Mesenchymal stem cell (in vitro differentiated cells and primary cell): ENCODE measurements at regions not wholly inside any gene's neighbourhood (a gene's known extent, or its start where the extent isn't known, plus 50 kb on each side); places are given as distances from the start of the nearest gene placed in this dataset.
A peak's percentile ranks its signal among the peaks of the same experiment; 100 is the strongest.

Experiments used
- DNase-seq: peaks from one replicate; pipeline ENCODE4 v3.0.0-alpha.2; 2013
- H2AFZ ChIP-seq: one replicate; pipeline ENCODE4 v1.6.1; 2013; ENCODE audit warnings: low read depth, mild to moderate bottlenecking, control low read depth, inconsistent platforms, low read length, moderate library complexity
- H2AK5ac ChIP-seq: 2 replicates; pipeline ENCODE4 v1.6.1; 2013; ENCODE audit warnings: low read length, moderate library complexity, mild to moderate bottlenecking, inconsistent platforms; ENCODE audit not compliant: severe bottlenecking
- H2BK120ac ChIP-seq: one replicate; pipeline ENCODE4 v1.6.1; 2013; ENCODE audit warnings: low read depth, mild to moderate bottlenecking, inconsistent platforms, low read length, moderate library complexity
- H2BK12ac ChIP-seq, 2 experiments: one replicate each; pipeline ENCODE4 v1.6.1; 2013; ENCODE audit warnings: inconsistent platforms in 2 of 2, low read length in 2 of 2, mild to moderate bottlenecking in 2 of 2, moderate library complexity in 2 of 2, control low read depth in 1 of 2
- H2BK15ac ChIP-seq: one replicate; pipeline ENCODE4 v1.6.1; 2013; ENCODE audit warnings: mild to moderate bottlenecking, low read depth, inconsistent platforms; ENCODE audit not compliant: poor library complexity, severe bottlenecking
- H2BK5ac ChIP-seq: 2 replicates; pipeline ENCODE4 v1.6.1; 2013; ENCODE audit warnings: low read depth, mild to moderate bottlenecking, low read length, control low read depth, inconsistent platforms; ENCODE audit not compliant: poor library complexity, severe bottlenecking
- H3K14ac ChIP-seq, 2 experiments: one replicate each; pipeline ENCODE4 v1.6.1; 2013; ENCODE audit warnings: inconsistent platforms in 2 of 2, low read length in 2 of 2, control low read depth in 1 of 2, mild to moderate bottlenecking in 1 of 2, moderate library complexity in 1 of 2
- H3K18ac ChIP-seq, 2 experiments: one replicate each; pipeline ENCODE4 v1.6.1; 2013; ENCODE audit warnings: inconsistent platforms in 2 of 2, low read length in 2 of 2, control low read depth in 1 of 2, low read depth in 1 of 2, mild to moderate bottlenecking in 1 of 2
- H3K23ac ChIP-seq, 2 experiments: one replicate each; pipeline ENCODE4 v1.6.1; 2013; ENCODE audit warnings: inconsistent platforms in 2 of 2, low read length in 2 of 2, mild to moderate bottlenecking in 2 of 2, moderate library complexity in 2 of 2, control low read depth in 1 of 2
- H3K27ac ChIP-seq: 2 replicates; pipeline ENCODE4 v1.5.1; 2013; ENCODE audit warnings: mild to moderate bottlenecking, moderate library complexity, low read length, control low read depth, inconsistent platforms; ENCODE audit not compliant: poor library complexity, severe bottlenecking
- H3K27me3 ChIP-seq, 2 experiments: 2 replicates each; pipeline versions ENCODE4 v1.6.1 to v1.7.0; 2013; ENCODE audit warnings: low read length in 2 of 2, mild to moderate bottlenecking in 2 of 2, moderate library complexity in 2 of 2, control low read depth in 1 of 2, inconsistent platforms in 1 of 2; ENCODE audit not compliant: control insufficient read depth in 1 of 2, insufficient read depth in 1 of 2
- H3K36me3 ChIP-seq, 2 experiments: 2 replicates each; pipeline versions ENCODE4 v1.6.1 to v1.7.0; 2013; ENCODE audit warnings: low read length in 2 of 2, control low read depth in 1 of 2, inconsistent platforms in 1 of 2, low read depth in 1 of 2, mild to moderate bottlenecking in 1 of 2; ENCODE audit not compliant: insufficient read depth in 2 of 2, control insufficient read depth in 1 of 2
- H3K4ac ChIP-seq, 2 experiments: one replicate each; pipeline ENCODE4 v1.6.1; 2013; ENCODE audit warnings: inconsistent platforms in 2 of 2, low read length in 2 of 2, mild to moderate bottlenecking in 2 of 2, moderate library complexity in 2 of 2, control low read depth in 1 of 2, low read depth in 1 of 2
- H3K4me1 ChIP-seq: 2 replicates; pipeline ENCODE4 v1.6.1; 2013; ENCODE audit warnings: low read depth, low read length, control low read depth; ENCODE audit not compliant: control insufficient read depth, insufficient read depth
- H3K4me2 ChIP-seq: 2 replicates; pipeline ENCODE4 v1.6.1; 2013; ENCODE audit warnings: low read length, mild to moderate bottlenecking, inconsistent platforms; ENCODE audit not compliant: poor library complexity, severe bottlenecking
- H3K4me3 ChIP-seq, 2 experiments: 2 replicates each; pipeline versions ENCODE4 v1.5.1 to v1.7.0; 2013; ENCODE audit warnings: low read length in 2 of 2, mild to moderate bottlenecking in 2 of 2, control low read depth in 1 of 2, low read depth in 1 of 2; ENCODE audit not compliant: insufficient read depth in 1 of 2
- H3K79me1 ChIP-seq: replicated peaks from 2 replicates; pipeline ENCODE4 v1.6.1; 2013; ENCODE audit warnings: mild to moderate bottlenecking, control low read depth, low read length, inconsistent platforms; ENCODE audit not compliant: poor library complexity, severe bottlenecking
- H3K9ac ChIP-seq: 2 replicates; pipeline ENCODE4 v1.7.0; 2013; ENCODE audit warnings: mild to moderate bottlenecking, low read length, moderate library complexity
- H3K9me3 ChIP-seq: 2 replicates; pipeline ENCODE4 v1.7.0; 2013; ENCODE audit warnings: mild to moderate bottlenecking, low read length; ENCODE audit not compliant: control insufficient read depth
- H4K8ac ChIP-seq: one replicate; pipeline ENCODE4 v1.6.1; 2013; ENCODE audit warnings: inconsistent platforms, mild to moderate bottlenecking, low read length, moderate library complexity
- H4K91ac ChIP-seq: one replicate; pipeline ENCODE4 v1.6.1; 2013; ENCODE audit warnings: mild to moderate bottlenecking, low read length, inconsistent platforms
- WGBS: methylation state at CpG from one replicate; pipeline ENCODE4 v1.1.7; 2013; ENCODE audit warnings: mixed read lengths; 5-methylcytosine and 5-hydroxymethylcytosine counted together

DNA sequence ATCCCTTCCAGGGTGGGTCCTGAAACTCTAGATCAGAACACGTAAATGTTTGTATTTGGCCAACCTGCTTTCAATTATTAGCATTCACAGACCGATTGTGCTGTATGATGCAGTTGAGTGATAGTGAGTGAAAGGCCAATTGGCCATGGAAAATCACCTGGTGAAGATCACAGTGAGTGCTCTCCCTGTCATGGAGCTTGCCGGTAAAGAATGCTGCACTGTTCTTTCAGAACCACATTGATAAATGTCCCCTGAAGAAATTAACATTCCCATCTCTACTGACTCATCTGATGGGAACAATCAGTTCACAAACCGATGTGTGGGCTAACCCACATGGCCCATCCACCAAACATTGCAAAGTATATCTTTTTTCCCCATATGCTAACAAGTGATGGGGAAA lies 324.8 kb upstream of the TBL1XR1 start:
- no peak overlapping the region for H2BK120ac ChIP-seq
- H3K79me1 ChIP-seq: no peaks in the 10 kb centered on the region
- H3K9ac ChIP-seq: no peak overlapping the region
- no peak overlapping the region for H3K4ac ChIP-seq
- no peak overlapping the region for H2BK15ac ChIP-seq
- H3K9me3 ChIP-seq: peaks cover 9% of the 10 kb centered on the region
- no peak overlapping the region for H3K14ac ChIP-seq
- H2BK12ac ChIP-seq: no peak overlapping the region
- no peak overlapping the region for H2BK5ac ChIP-seq
- H4K8ac ChIP-seq: no peak overlapping the region
- no peak overlapping the region for H3K4me3 ChIP-seq
- H4K91ac ChIP-seq: no peak overlapping the region
- DNase-seq: no peak
- H3K36me3 ChIP-seq: no peaks in the 10 kb centered on the region
- no peak overlapping the region for H3K23ac ChIP-seq
- no peak overlapping the region for H2AFZ ChIP-seq
- H3K27ac ChIP-seq: no peak overlapping the region
- H3K27me3 ChIP-seq: no peaks in the 10 kb centered on the region
- no peak overlapping the region for H3K4me2 ChIP-seq
- H3K18ac ChIP-seq: no peak overlapping the region
- 87% methylated on average over 4 of the region's 4 CpGs for WGBS
- H2AK5ac ChIP-seq: no peak overlapping the region
- H3K4me1 ChIP-seq: peaks cover 2% of the 10 kb centered on the region

GRCh38 chr3:177523067-177523675 lies 325.9 kb upstream of the TBL1XR1 start:
- Histone ChIP-seq H3K4ac (no peak overlapping the region), H4K91ac (no peak overlapping the region), H3K23ac (no peak overlapping the region), H2AFZ (no peak overlapping the region), H2AK5ac (no peak overlapping the region), H4K8ac (no peak overlapping the region), H3K79me1 (no peaks in the 10 kb centered on the region), H3K36me3 (no peaks in the 10 kb centered on the region), H2BK15ac (no peak overlapping the region), H3K14ac (no peak overlapping the region), H3K27ac (no peak overlapping the region), H3K4me2 (no peak overlapping the region), H3K4me1 (no peaks in the 10 kb centered on the region), H3K9me3 (peaks cover 9% of the 10 kb centered on the region), H3K18ac (no peak overlapping the region), H3K27me3 (no peaks in the 10 kb centered on the region), H2BK12ac (no peak overlapping the region), H3K4me3 (no peak overlapping the region), H2BK5ac (no peak overlapping the region), H2BK120ac (no peak overlapping the region), H3K9ac (no peak overlapping the region)
- WGBS: no CpG with 5 or more reads among the region's 3 CpGs
- DNase-seq: no peak

- no peak overlapping the region for H2AFZ ChIP-seq
- no peak overlapping the region for H3K9ac ChIP-seq
- no peak overlapping the region for H2BK12ac ChIP-seq
- peaks cover 9% of the 10 kb centered on the region for H3K9me3 ChIP-seq
- H3K4me2 ChIP-seq: no peak overlapping the region
- no peak overlapping the region for H3K18ac ChIP-seq
- no peak overlapping the region for H3K14ac ChIP-seq
- H3K4me1 ChIP-seq: no peaks in the 10 kb centered on the region
- H3K4ac ChIP-seq: no peak overlapping the region
- H3K23ac ChIP-seq: no peak overlapping the region
- H2BK120ac ChIP-seq: no peak overlapping the region
- 79% methylated on average over 3 of the region's 4 CpGs for WGBS
- H3K27ac ChIP-seq: no peak overlapping the region
- peak; percentile 53 for DNase-seq
- no peak overlapping the region for H2BK5ac ChIP-seq
- no peak overlapping the region for H2BK15ac ChIP-seq
- H4K8ac ChIP-seq: no peak overlapping the region
- H3K27me3 ChIP-seq: no peaks in the 10 kb centered on the region
- no peak overlapping the region for H4K91ac ChIP-seq
- no peaks in the 10 kb centered on the region for H3K36me3 ChIP-seq
- no peak overlapping the region for H2AK5ac ChIP-seq
- H3K79me1 ChIP-seq: no peaks in the 10 kb centered on the region
- no peak overlapping the region for H3K4me3 ChIP-seq
Observed at GRCh38 chr3:177523872-177524438, 326.7 kb upstream of the TBL1XR1 start.

DNA sequence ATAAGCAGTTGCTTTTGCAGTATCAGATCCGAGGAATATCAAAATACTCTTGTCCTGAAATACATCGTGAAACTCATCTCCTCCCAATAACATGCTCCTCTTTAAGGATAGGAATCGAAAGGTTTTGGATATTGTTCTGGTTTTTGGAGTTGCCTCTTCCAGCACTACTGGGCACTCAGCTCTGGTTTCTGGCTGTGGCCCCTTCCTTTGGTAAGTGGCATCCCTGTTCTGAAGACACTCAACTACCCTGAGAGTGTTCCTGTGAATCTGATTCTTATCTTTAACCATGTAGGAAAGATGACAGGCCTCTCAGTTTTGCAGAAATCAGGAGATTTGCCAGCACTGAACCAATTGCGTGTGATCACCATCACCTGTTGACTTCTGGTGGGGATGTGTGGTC lies 327.5 kb upstream of the TBL1XR1 start:
- H3K79me1 ChIP-seq: no peaks in the 10 kb centered on the region
- H2BK5ac ChIP-seq: no peak overlapping the region
- no peaks in the 10 kb centered on the region for H3K36me3 ChIP-seq
- DNase-seq: no peak
- H3K4me1 ChIP-seq: no peaks in the 10 kb centered on the region
- WGBS: 100% methylated on average over 1 of the region's 4 CpGs
- no peak overlapping the region for H2AFZ ChIP-seq
- no peak overlapping the region for H4K8ac ChIP-seq
- no peak overlapping the region for H3K14ac ChIP-seq
- no peaks in the 10 kb centered on the region for H3K27me3 ChIP-seq
- no peak overlapping the region for H3K27ac ChIP-seq
- no peak overlapping the region for H3K23ac ChIP-seq
- no peak overlapping the region for H3K4me2 ChIP-seq
- no peak overlapping the region for H3K9ac ChIP-seq
- no peak overlapping the region for H2AK5ac ChIP-seq
- H3K9me3 ChIP-seq: peaks cover 9% of the 10 kb centered on the region
- no peak overlapping the region for H3K4ac ChIP-seq
- H2BK12ac ChIP-seq: peak overlapping the region in 1 of 2 experiments; percentile 72
- H4K91ac ChIP-seq: peak overlapping the region; percentile 69
- no peak overlapping the region for H2BK15ac ChIP-seq
- H3K18ac ChIP-seq: no peak overlapping the region
- H3K4me3 ChIP-seq: no peak overlapping the region
- H2BK120ac ChIP-seq: no peak overlapping the region
